Keratinocyte (primary cell): ENCODE measurements at regions not wholly inside any gene's neighbourhood (a gene's known extent, or its start where the extent isn't known, plus 50 kb on each side); places are given as distances from the start of the nearest gene placed in this dataset.

ENCODE experiments used
- DNase-seq: peaks from one replicate; pipeline ENCODE4 v3.0.0-alpha.2; 2011; ENCODE audit warnings: low read depth, missing footprints, low spot score
- FAIRE-seq: peaks from 2 replicates; lab custom pipeline; 2011; peaks lifted over from hg19 to GRCh38; lab: Jason Lieb, UNC
- H2AFZ ChIP-seq: 2 replicates; pipeline ENCODE4 v1.6.0; 2012; ENCODE audit warnings: low read length, control low read depth, inconsistent platforms; ENCODE audit not compliant: control insufficient read depth
- H3K27ac ChIP-seq: 2 replicates; pipeline ENCODE4 v1.5.1; 2011; ENCODE audit warnings: low read length; ENCODE audit not compliant: control insufficient read depth, insufficient read depth
- H3K27me3 ChIP-seq: 3 replicates; pipeline ENCODE4 v1.6.0; 2011; ENCODE audit warnings: low read length; ENCODE audit not compliant: control insufficient read depth, insufficient read depth; ENCODE audit errors: extremely low read depth
- H3K36me3 ChIP-seq, 2 experiments: 2 replicates in 1 of 2; 3 replicates in 1 of 2; pipeline ENCODE4 v1.5.1; 2011; ENCODE audit warnings: low read length in 2 of 2, mild to moderate bottlenecking in 1 of 2; ENCODE audit not compliant: control insufficient read depth in 2 of 2, insufficient read depth in 2 of 2; ENCODE audit errors: extremely low read depth in 1 of 2
- H3K4me1 ChIP-seq: 3 replicates; pipeline ENCODE4 v1.5.1; 2011; ENCODE audit warnings: low read length; ENCODE audit not compliant: control insufficient read depth, insufficient read depth; ENCODE audit errors: extremely low read depth
- H3K4me2 ChIP-seq: 3 replicates; pipeline ENCODE4 v1.6.0; 2011; ENCODE audit warnings: low read depth, low read length; ENCODE audit not compliant: control insufficient read depth, insufficient read depth; ENCODE audit errors: extremely low read depth
- H3K4me3 ChIP-seq, 3 experiments: fragments of 200-600 bp in 1 of 3; sonication (generic) in 1 of 3; 2 replicates in 2 of 3; 3 replicates in 1 of 3; pipeline ENCODE4 v1.5.1; 2011 to 2016; ENCODE audit warnings: low read length in 3 of 3, mild to moderate bottlenecking in 3 of 3, control low read depth in 2 of 3, inconsistent platforms in 1 of 3, low read depth in 1 of 3, mixed read lengths in 1 of 3, mixed run types in 1 of 3, moderate library complexity in 1 of 3; ENCODE audit not compliant: control insufficient read depth in 2 of 3, insufficient read depth in 2 of 3; ENCODE audit errors: extremely low read depth in 1 of 3
- H3K79me2 ChIP-seq: 2 replicates; pipeline ENCODE4 v1.6.0; 2012; ENCODE audit warnings: low read length; ENCODE audit not compliant: control insufficient read depth, insufficient read depth
- H3K9ac ChIP-seq: 3 replicates; pipeline ENCODE4 v1.6.0; 2011; ENCODE audit warnings: low read length; ENCODE audit not compliant: control insufficient read depth, insufficient read depth; ENCODE audit errors: extremely low read depth
- H3K9me1 ChIP-seq: 3 replicates; pipeline ENCODE4 v1.6.0; 2011; ENCODE audit warnings: low read length; ENCODE audit not compliant: control insufficient read depth, insufficient read depth; ENCODE audit errors: extremely low read depth
- H3K9me3 ChIP-seq: 2 replicates; pipeline ENCODE4 v1.5.1; 2012; ENCODE audit warnings: low read depth, low read length; ENCODE audit not compliant: control insufficient read depth
- H4K20me1 ChIP-seq: 3 replicates; pipeline ENCODE4 v1.6.0; 2011; ENCODE audit warnings: low read length; ENCODE audit not compliant: control insufficient read depth, insufficient read depth; ENCODE audit errors: extremely low read depth
- CTCF ChIP-seq, 3 experiments: IDR thresholded peaks in 1 of 3; conservative IDR thresholded peaks in 1 of 3; optimal IDR thresholded peaks in 1 of 3; 2 replicates in 2 of 3; 3 replicates in 1 of 3; pipeline versions ENCODE3 to v1.5.1; 2011; ENCODE audit warnings: low read length in 3 of 3, mild to moderate bottlenecking in 3 of 3, moderate library complexity in 2 of 3, control low read depth in 1 of 3, inconsistent platforms in 1 of 3; ENCODE audit not compliant: insufficient read depth in 2 of 3; ENCODE audit errors: extremely low read depth in 1 of 3
- EZH2 ChIP-seq: IDR thresholded peaks from one replicate; pipeline ENCODE4 v1.6.1; 2012; ENCODE audit warnings: inconsistent platforms, mild to moderate bottlenecking, low read length, moderate library complexity
- dilution Hi-C: fragments of 300-500 bp; cut with MboI; formaldehyde crosslinking; loops from one replicate; pipeline ENCODE4 v1.7.0; 2020; ENCODE audit warnings: low sequenced_read_pairs; ENCODE audit not compliant: extremely low pct_ligation_motif_present

GRCh38 chr18:73009691-73010090 is 141.9 kb upstream of the NETO1 start:
- Histone ChIP-seq H3K79me2 (no peaks in the 10 kb centered on the region), H4K20me1 (no peaks in the 10 kb centered on the region), H3K9ac (no peak overlapping the region), H3K27ac (no peak overlapping the region), H3K36me3 (no peaks in the 10 kb centered on the region), H3K9me1 (no peaks in the 10 kb centered on the region), H3K4me1 (no peaks in the 10 kb centered on the region), H3K4me3 (no peak overlapping the region), H2AFZ (no peak overlapping the region), H3K9me3 (no peaks in the 10 kb centered on the region), H3K27me3 (no peaks in the 10 kb centered on the region), H3K4me2 (no peak overlapping the region)
- FAIRE-seq (no peak), DNase-seq (no peak)
- dilution Hi-C loops = no loop called here
- TF ChIP-seq CTCF (optimal IDR thresholded peaks at IDR 0.05 in 1 of 3, IDR thresholded peaks at IDR 0.05 in 1 of 3, conservative IDR thresholded peaks at IDR 0.05 in 1 of 3; ENCODE audit: extremely low read depth in 1 of 3, insufficient read depth in 2 of 3, low read length in 3 of 3) (no peak), EZH2 (no peak)

GRCh38 chr18:73007915-73008308 is 140.1 kb upstream of the NETO1 start:
- no peaks in the 10 kb centered on the region for H3K36me3 ChIP-seq
- dilution Hi-C loops = no loop called here
- peak overlapping the region; percentile 29 for H3K4me2 ChIP-seq
- no peak overlapping the region for H3K9ac ChIP-seq
- no peak for DNase-seq
- no peaks in the 10 kb centered on the region for H3K79me2 ChIP-seq
- no peak overlapping the region for H3K4me3 ChIP-seq
- H2AFZ ChIP-seq = no peak overlapping the region
- no peaks in the 10 kb centered on the region for H3K9me3 ChIP-seq
- no peaks in the 10 kb centered on the region for H3K9me1 ChIP-seq
- H3K4me1 ChIP-seq = no peaks in the 10 kb centered on the region
- no peaks in the 10 kb centered on the region for H4K20me1 ChIP-seq
- H3K27ac ChIP-seq = no peak overlapping the region
- TF ChIP-seq CTCF (optimal IDR thresholded peaks at IDR 0.05 in 1 of 3, IDR thresholded peaks at IDR 0.05 in 1 of 3, conservative IDR thresholded peaks at IDR 0.05 in 1 of 3; ENCODE audit: extremely low read depth in 1 of 3, insufficient read depth in 2 of 3, low read length in 3 of 3) (no peak), EZH2 (no peak)
- no peaks in the 10 kb centered on the region for H3K27me3 ChIP-seq
- FAIRE-seq = no peak
